Activated CD4-positive, alpha-beta memory T cell treated with anti-CD3 and anti-CD28 coated beads for 36 hours (primary cell): ENCODE measurements at regions not wholly inside any gene's neighbourhood (a gene's known extent, or its start where the extent isn't known, plus 50 kb on each side); places are given as distances from the start of the nearest gene placed in this dataset.
A peak's percentile ranks its signal among the peaks of the same experiment; 100 is the strongest.

Experiments
- CTCF ChIA-PET: fragments of 350-600 bp; sonication (Branson Sonifier 250); formaldehyde crosslinking; loops from one replicate; lab custom pipeline; 2021; ENCODE audit warnings: antibody characterized with exemption, inconsistent platforms; lab: Charles Lee
- POLR2A ChIA-PET: fragments of 350-600 bp; sonication (Branson Sonifier 250); formaldehyde crosslinking; loops from one replicate; lab custom pipeline; 2021; ENCODE audit warnings: antibody characterized with exemption; lab: Charles Lee
- DNase-seq: peaks from one replicate; pipeline ENCODE4 v3.0.0-alpha.2; 2020
- H3K27ac Mint-ChIP-seq: one replicate; pipeline ENCODE4 v1.8.0; 2021; ENCODE audit warnings: mixed read lengths
- H3K27me3 Mint-ChIP-seq: one replicate; pipeline ENCODE4 v1.8.0; 2021; ENCODE audit warnings: mixed read lengths
- H3K36me3 Mint-ChIP-seq: one replicate; pipeline ENCODE4 v1.8.0; 2021; ENCODE audit warnings: mixed read lengths
- H3K4me1 Mint-ChIP-seq: one replicate; pipeline ENCODE4 v1.8.0; 2021; ENCODE audit warnings: low read depth, mixed read lengths
- H3K4me3 Mint-ChIP-seq: one replicate; pipeline ENCODE4 v1.8.0; 2021; ENCODE audit warnings: mild to moderate bottlenecking, mixed read lengths
- H3K9me3 Mint-ChIP-seq: one replicate; pipeline ENCODE4 v1.8.0; 2021; ENCODE audit warnings: mixed read lengths
- intact Hi-C: fragments of 100-400 bp; cut with micrococcal nuclease; formaldehyde crosslinking; loops from one replicate; pipeline ENCODE4 v1.15.1; 2023

DNA sequence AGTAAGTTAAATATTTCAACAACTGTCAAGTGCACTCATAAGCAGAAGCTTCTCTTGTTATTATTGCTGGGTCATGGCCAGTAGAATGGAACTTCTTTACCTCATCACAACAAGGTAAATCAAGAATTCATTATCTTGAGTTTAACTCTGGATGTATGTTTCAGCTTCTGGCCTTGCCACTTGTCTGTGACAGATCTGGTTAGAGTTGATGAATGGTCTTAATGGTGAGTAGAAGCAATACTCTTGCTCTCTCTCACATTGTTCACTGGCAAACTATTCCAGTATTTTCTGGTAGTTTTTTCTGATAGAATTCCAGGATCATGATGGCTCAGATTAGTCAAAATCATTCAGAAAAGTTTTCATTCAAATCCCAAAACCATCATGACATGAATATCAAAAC lies 51.3 kb upstream of the NR4A2 start:
- ChIA-PET POLR2A (interaction anchor here (0.6 to 1.6 kb wide), 2 partner anchors 16 to 71 kb away, joined by 4 read pairs; no protein-coding TSS in a partner anchor), CTCF (no interaction called here)
- Mint-ChIP-seq H3K27ac (no peak overlapping the region), H3K4me3 (no peak overlapping the region), H3K27me3 (peaks cover 6% of the 10 kb centered on the region), H3K4me1 (peaks cover 24% of the 10 kb centered on the region), H3K36me3 (no peaks in the 10 kb centered on the region), H3K9me3 (no peaks in the 10 kb centered on the region)
- no peak for DNase-seq
- intact Hi-C loops: no loop called here

DNA sequence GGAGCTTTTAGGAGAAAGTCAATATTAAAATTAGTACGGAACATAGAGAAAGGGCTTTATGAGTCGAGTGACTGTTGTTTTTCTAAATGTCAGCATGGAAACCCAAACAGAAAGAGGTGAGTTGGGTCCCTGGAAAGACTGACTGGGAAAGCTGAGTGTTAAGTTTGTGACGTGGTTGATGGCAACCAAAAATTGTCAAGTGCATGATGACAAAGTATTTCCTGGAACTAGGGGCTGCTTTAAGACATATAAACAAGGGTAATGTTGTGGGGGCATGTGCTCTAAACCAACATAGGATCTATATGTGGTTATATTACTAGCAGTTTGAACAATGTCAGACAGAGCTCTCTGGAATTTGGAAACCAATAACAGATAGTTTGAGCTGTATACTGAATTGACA lies 50.9 kb upstream of the GPD2 start:
- H3K4me3 Mint-ChIP-seq: no peak overlapping the region
- peak overlapping the region; percentile 46 for H3K27ac Mint-ChIP-seq
- no peaks in the 10 kb centered on the region for H3K9me3 Mint-ChIP-seq
- no peaks in the 10 kb centered on the region for H3K36me3 Mint-ChIP-seq
- CTCF ChIA-PET: interaction anchor here (2.0 kb wide), 1 partner anchor 51 kb away, joined by 15 read pairs; no protein-coding TSS in a partner anchor
- peaks cover 21% of the 10 kb centered on the region for H3K4me1 Mint-ChIP-seq
- peak; percentile 37 for DNase-seq
- H3K27me3 Mint-ChIP-seq: peaks cover 6% of the 10 kb centered on the region
- intact Hi-C loops: loop anchor here (1.0 kb wide), 2 partner anchors 15 to 42 kb away; no protein-coding TSS in a partner anchor
- POLR2A ChIA-PET: interaction anchor here (0.6 to 2.6 kb wide), 7 partner anchors 15 to 51 kb away, joined by 3 to 14 read pairs (median 3); no protein-coding TSS in a partner anchor
